ENCODE measurements at regions not wholly inside any gene's neighbourhood (a gene's known extent, or its start where the extent isn't known, plus 50 kb on each side); places are given as distances from the start of the nearest gene placed in this dataset.

GRCh38 chr17:77905266-77905665 is 53.2 kb upstream of the TNRC6C start:
- in situ Hi-C loops (cut with MboI) (no loop called here), intact Hi-C loops (cut with micrococcal nuclease) (no loop called here)
- BruUV-seq (replicated peaks) = no TSS peak
- WGBS (ENCODE audit: insufficient coverage, low coverage, missing lambda C conversion rate) = 3% methylated on average over 11 of the region's 14 CpGs
- peaks cover 51 to 81% of the 10 kb centered on the region in 2 experiments for H3K27me3 ChIP-seq (ENCODE audit: control insufficient read depth in 2 of 2, insufficient read depth in 2 of 2, low read length in 2 of 2)
- FAIRE-seq (no peak), ATAC-seq (no peak), DNase-seq (ENCODE audit: extremely low read depth in 1 of 4, low spot score in 3 of 4) (no peak)
- no peak overlapping the region for H3K4me3 ChIP-seq
- ChIA-PET CTCF (ENCODE audit: low intra/inter-chr PET ratio) (no interaction called here), POLR2A (no interaction called here)
- TF ChIP-seq GATAD2B (IDR thresholded peaks at IDR 0.05; ENCODE audit: borderline replicate concordance) (no peak), ETV5 (CRISPR knock-in tag; IDR thresholded peaks at IDR 0.05; ENCODE audit: low read depth) (no peak), NCOR1 (IDR thresholded peaks at IDR 0.05) (no peak), ZNF24 (IDR thresholded peaks at IDR 0.05) (no peak), TSC22D4 (tag; IDR thresholded peaks at IDR 0.05) (no peak)
- H3K36me3 ChIP-seq (ENCODE audit: control insufficient read depth, insufficient read depth, low read length) = no peaks in the 10 kb centered on the region
- no peak overlapping the region for H3K4me2 ChIP-seq (ENCODE audit: insufficient read depth, low read length)
- H4K20me1 ChIP-seq (replicated peaks; ENCODE audit: control insufficient read depth, insufficient read depth, low read length) = no peaks in the 10 kb centered on the region
- H3K79me2 ChIP-seq (ENCODE audit: control insufficient read depth, insufficient read depth, low read length) = no peaks in the 10 kb centered on the region
- H3K4me1 ChIP-seq (replicated peaks in 1 of 2; ENCODE audit: control insufficient read depth in 2 of 2, insufficient read depth in 2 of 2, low read length in 2 of 2) = peaks cover 0 to 4% of the 10 kb centered on the region in 2 experiments; a peak in 2 of 5 replicates
- H2AFZ ChIP-seq (ENCODE audit: low read depth, low read length) = no peak overlapping the region
- H3K9me1 ChIP-seq (ENCODE audit: control insufficient read depth, insufficient read depth, low read length) = no peaks in the 10 kb centered on the region
- H3K9ac ChIP-seq (ENCODE audit: insufficient read depth in 1 of 2, low read depth in 2 of 2, low read length in 2 of 2) = no peak overlapping the region
- H3K9me3 ChIP-seq (replicated peaks; ENCODE audit: control insufficient read depth, insufficient read depth, low read depth, low read length) = no peaks in the 10 kb centered on the region
- H3K27ac ChIP-seq (ENCODE audit: extremely low read depth, low read depth, low read length) = no peak overlapping the region

- H3K9me3 ChIP-seq (replicated peaks; ENCODE audit: control insufficient read depth, insufficient read depth, low read depth, low read length) = no peaks in the 10 kb centered on the region
- no peak overlapping the region; a peak in 1 of 4 replicates for H3K9ac ChIP-seq (ENCODE audit: insufficient read depth in 1 of 2, low read depth in 2 of 2, low read length in 2 of 2)
- H3K79me2 ChIP-seq (ENCODE audit: control insufficient read depth, insufficient read depth, low read length) = no peaks in the 10 kb centered on the region
- WGBS (ENCODE audit: insufficient coverage, low coverage, missing lambda C conversion rate) = 1% methylated on average over 9 of the region's 9 CpGs
- H4K20me1 ChIP-seq (replicated peaks; ENCODE audit: control insufficient read depth, insufficient read depth, low read length) = no peaks in the 10 kb centered on the region
- ChIA-PET POLR2A (interaction anchor here (1.4 kb wide), 2 partner anchors 10 to 13 kb away, joined by 3 to 5 read pairs; no protein-coding TSS in a partner anchor), CTCF (ENCODE audit: low intra/inter-chr PET ratio) (no interaction called here)
- TF ChIP-seq ZNF41 (CRISPR knock-in tag; conservative IDR thresholded peaks at IDR 0.05) = no peak
- no peak for TF ChIP-seq ZNF431 (CRISPR knock-in tag; IDR thresholded peaks at IDR 0.05)
- no peak for TF ChIP-seq BCOR (IDR thresholded peaks at IDR 0.05)
- TF ChIP-seq FOXP1 (CRISPR knock-in tag; IDR thresholded peaks at IDR 0.05) = no peak
- TF ChIP-seq TRIM25 (IDR thresholded peaks at IDR 0.05; ENCODE audit: borderline replicate concordance) = no peak
- TF ChIP-seq HOXB6 (CRISPR knock-in tag; IDR thresholded peaks at IDR 0.05; ENCODE audit: borderline replicate concordance) = no peak
- no peak for TF ChIP-seq ZNF282 (CRISPR knock-in tag; IDR thresholded peaks at IDR 0.05)
- no peaks in the 10 kb centered on the region for H3K36me3 ChIP-seq (ENCODE audit: control insufficient read depth, insufficient read depth, low read length)
- ATAC-seq (no peak), DNase-seq (ENCODE audit: extremely low read depth in 1 of 4, low spot score in 3 of 4) (no peak), FAIRE-seq (no peak)
- peaks cover 0 to 4% of the 10 kb centered on the region in 2 experiments; a peak in 2 of 5 replicates for H3K4me1 ChIP-seq (replicated peaks in 1 of 2; ENCODE audit: control insufficient read depth in 2 of 2, insufficient read depth in 2 of 2, low read length in 2 of 2)
- H3K9me1 ChIP-seq (ENCODE audit: control insufficient read depth, insufficient read depth, low read length) = no peaks in the 10 kb centered on the region
- BruUV-seq (replicated peaks) = no TSS peak
- in situ Hi-C loops (cut with MboI) (no loop called here), intact Hi-C loops (cut with micrococcal nuclease) (no loop called here)
- no peak overlapping the region for H3K4me2 ChIP-seq (ENCODE audit: insufficient read depth, low read length)
- H3K27ac ChIP-seq (ENCODE audit: extremely low read depth, low read depth, low read length) = no peak overlapping the region
- H3K27me3 ChIP-seq (ENCODE audit: control insufficient read depth in 2 of 2, insufficient read depth in 2 of 2, low read length in 2 of 2) = peaks cover 51 to 76% of the 10 kb centered on the region in 2 experiments
- H3K4me3 ChIP-seq = no peak overlapping the region
- H2AFZ ChIP-seq (ENCODE audit: low read depth, low read length) = no peak overlapping the region
Measured at GRCh38 chr17:77905766-77906165, 52.7 kb upstream of the TNRC6C start.
